GM18511 (cell line): ENCODE measurements at regions not wholly inside any gene's neighbourhood (a gene's known extent, or its start where the extent isn't known, plus 50 kb on each side); places are given as distances from the start of the nearest gene placed in this dataset.

Source experiments
- ATAC-seq: cut with Tn5 transposase; IDR thresholded peaks from one replicate; pipeline ENCODE4 v1.9.1; 2021; ENCODE audit warnings: mild to moderate bottlenecking, moderate library complexity; ENCODE audit not compliant: unreplicated experiment

- no peak for ATAC-seq
These were observed 117.2 kb upstream of the CCDC112 start for GRCh38 chr5:115413651-115414050.

- no peak for ATAC-seq
These were observed 112.6 kb upstream of the CCDC112 start for GRCh38 chr5:115409094-115409493.

- no peak for ATAC-seq
These were observed 106.5 kb upstream of the CCDC112 start for GRCh38 chr5:115402822-115403577.

- ATAC-seq: no peak
These were observed 105.6 kb upstream of the CCDC112 start for GRCh38 chr5:115402092-115402491.

- no peak for ATAC-seq
These were observed 102.3 kb upstream of the CCDC112 start for GRCh38 chr5:115398719-115399118.

DNA sequence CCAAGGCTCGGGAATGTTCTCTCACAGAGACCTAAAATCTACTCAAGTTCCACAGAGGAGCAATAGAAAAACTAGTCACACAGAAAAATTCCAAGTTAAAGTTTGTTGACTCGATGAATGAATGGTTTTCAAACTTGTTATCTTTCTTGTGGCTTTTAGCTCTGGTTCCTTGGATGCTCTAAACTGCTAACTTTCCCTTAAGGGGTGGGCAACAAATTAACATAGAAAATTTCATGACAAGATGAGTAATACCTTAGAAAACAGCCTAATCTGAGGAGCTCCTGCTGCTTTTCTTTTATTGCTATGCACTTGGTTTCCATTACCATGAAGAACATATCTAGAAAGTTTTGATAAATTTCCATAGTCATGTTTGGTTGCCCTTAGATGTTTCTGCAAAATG lies 100.2 kb upstream of the CCDC112 start:
- no peak for ATAC-seq

DNA sequence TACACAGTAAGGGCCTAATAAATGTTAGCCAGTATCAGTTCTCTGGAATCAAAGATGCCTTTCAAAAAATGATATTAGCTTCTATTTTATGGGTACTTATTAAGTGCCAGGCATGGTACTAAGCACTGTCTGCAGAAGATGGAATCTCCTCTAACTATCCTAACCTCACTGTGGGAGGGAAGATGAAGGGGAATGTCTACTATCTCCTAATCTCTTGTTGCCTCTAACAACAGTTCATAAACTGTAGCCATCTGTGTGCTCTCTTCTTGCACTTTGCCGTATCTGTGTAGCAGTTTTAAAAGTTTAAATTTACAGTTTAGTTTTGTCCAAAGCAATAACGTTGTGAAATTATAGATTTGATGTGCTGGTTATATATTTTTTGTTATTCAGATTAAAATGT lies 99.6 kb upstream of the CCDC112 start:
- ATAC-seq: no peak

- no peak for ATAC-seq
These were observed 98.1 kb upstream of the CCDC112 start for GRCh38 chr5:115394531-115394930.

GRCh38 chr5:115393239-115393638 lies 96.8 kb upstream of the CCDC112 start:
- ATAC-seq: no peak

DNA sequence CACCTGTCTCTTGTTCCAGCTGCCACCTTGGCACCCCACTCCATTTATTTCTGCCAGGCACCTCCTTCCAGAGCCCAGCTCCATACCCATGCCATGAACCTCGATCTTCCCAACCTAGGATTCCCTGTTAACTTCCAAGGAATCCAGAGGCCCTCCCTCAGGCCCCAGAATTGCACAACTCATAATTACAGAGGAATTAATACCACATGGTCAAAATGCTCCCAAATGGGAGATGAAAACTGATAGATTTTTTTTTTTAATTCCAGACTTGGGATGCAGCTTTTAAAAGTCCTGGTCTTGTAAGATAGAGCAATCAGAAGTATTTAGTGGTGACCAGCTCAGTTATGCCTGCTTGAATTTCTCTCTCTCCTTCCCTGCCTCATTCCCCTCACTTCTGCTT lies 96.2 kb upstream of the CCDC112 start:
- ATAC-seq: no peak

GRCh38 chr5:115391780-115392179 lies 95.3 kb upstream of the CCDC112 start:
- ATAC-seq: no peak

DNA sequence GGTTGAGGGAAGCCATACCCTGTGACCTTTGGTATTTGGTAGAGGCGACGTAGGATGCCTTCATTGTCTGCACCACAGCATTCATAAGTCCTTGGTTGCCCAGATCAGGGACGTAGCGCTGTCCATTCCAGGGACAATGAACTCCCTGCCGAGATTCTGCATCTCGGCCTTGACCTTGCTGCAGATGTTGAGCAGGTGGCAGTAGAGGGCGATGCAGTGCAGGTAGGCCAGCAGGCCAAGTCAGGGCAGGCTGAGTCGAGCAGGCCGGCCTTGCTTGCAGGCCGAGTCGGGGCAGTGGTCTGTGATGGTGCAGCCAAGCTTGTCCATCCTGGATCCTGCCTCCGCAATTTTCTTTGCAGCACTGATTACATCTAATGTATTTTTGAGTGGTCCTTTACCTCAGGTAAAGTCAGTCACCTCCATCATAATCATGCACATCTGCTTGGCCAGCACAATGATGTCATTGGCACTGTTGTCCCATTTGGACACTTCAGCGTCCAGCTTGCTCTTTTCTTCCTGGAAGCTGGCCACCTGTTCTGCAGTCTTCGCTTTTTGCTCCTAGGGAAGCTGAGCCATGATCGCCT lies 93.4 kb upstream of the CCDC112 start:
- no peak for ATAC-seq

DNA sequence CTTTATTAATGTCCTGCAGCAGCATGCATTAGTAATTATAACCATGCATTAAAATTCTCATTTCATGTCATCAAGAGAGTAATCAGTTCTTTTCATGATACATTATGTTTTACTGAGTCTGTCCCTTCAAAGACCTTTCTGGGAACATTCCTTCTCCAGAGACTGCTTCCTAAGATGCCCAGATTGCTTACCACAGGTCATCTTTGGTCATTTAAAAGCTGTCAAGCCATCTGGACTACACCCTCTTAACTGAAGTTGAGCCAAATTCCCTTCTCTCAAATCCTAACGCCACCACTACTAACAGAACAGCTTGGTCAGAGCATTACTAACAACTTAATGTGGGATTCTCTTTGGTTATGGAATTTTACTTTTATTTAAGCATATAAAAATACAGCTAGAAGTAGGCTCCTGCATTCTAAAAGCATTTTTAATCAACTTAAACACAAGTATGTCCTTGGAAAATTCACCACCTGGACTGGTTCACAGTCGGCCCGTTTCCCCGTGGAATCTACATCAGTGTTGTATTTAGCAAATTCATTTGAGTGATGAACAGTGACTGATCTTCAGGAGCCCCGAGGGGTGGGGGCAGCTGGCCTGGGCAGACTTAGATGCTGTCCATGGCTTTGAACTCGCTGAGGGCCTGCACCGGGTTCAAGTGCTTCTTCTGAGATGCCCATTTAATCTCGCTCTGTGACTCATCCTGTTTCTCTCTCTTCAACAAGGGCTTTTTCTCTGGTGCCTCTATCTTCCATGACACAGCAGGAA lies 92.8 kb upstream of the CCDC112 start:
- ATAC-seq: no peak

DNA sequence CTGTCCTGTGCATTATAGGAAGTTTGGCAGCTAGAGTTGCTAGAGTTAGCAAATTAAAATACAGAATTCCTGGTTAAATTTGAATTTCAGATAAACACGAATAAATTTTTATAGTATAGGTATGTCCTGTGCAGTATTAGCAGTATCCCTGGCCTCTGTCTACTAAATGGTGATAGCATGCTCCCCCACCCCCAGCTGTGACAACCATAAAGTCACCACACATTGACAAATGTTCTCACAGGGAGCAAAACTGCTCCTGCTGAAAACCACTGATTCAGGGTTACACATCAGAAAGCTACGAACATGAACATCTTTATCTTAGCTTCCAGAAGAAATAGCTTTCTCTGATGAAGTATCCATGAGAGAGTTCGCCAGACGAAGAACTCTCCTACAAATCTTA lies 91.8 kb upstream of the CCDC112 start:
- no peak for ATAC-seq

- no peak for ATAC-seq
These were observed 91.4 kb upstream of the CCDC112 start for GRCh38 chr5:115387816-115388215.

- no peak for ATAC-seq
These were observed 90.2 kb upstream of the CCDC112 start for GRCh38 chr5:115386657-115387056.

- ATAC-seq: no peak
These were observed 88.3 kb upstream of the CCDC112 start for GRCh38 chr5:115384587-115385375.

GRCh38 chr5:115382989-115383388 lies 86.5 kb upstream of the CCDC112 start:
- ATAC-seq: no peak

DNA sequence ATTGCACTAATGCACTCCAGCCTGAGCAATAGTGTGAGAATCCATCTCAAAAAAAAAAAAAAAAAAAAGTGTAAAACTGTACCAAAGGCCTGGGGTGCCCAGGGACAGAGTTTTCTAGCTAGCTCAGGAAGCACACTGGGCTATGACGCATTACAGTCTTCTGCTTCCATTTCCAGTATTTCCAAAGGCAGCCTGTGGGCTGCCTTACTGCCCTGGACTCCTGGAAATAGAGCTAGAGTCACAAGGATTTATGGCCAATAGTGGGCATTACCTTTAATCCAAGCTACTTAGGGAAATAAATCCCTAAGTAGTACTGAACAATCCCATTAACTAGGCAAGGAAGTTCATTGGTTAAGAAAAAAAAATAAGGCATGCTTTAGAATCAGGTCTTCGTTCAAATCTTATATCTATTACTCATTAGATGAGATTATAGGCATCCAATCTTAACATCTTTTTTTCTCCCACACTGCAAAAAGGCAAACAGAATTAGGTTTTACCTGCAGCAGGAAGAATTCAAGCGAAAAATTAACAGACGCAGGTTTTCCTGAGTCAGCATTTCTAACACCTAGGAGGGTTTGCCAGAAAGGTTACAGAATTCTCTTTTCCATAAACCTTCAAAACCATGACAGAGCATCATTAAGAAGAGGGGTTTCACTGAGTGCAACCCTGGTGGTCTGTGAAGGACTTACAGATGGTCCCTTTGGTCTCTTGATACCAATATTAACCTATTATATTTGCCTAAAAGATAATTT lies 85.6 kb upstream of the CCDC112 start:
- ATAC-seq: no peak

GRCh38 chr5:115379622-115380344 lies 83.3 kb upstream of the CCDC112 start:
- peak; percentile 79 for ATAC-seq
